ENCODE measurements at regions not wholly inside any gene's neighbourhood (a gene's known extent, or its start where the extent isn't known, plus 50 kb on each side); places are given as distances from the start of the nearest gene placed in this dataset.
"Not testable (repeated sequence)": the region's sequence is repeated elsewhere in the genome, so short reads cannot be mapped to it uniquely, and the experiment has no call there.

DNA sequence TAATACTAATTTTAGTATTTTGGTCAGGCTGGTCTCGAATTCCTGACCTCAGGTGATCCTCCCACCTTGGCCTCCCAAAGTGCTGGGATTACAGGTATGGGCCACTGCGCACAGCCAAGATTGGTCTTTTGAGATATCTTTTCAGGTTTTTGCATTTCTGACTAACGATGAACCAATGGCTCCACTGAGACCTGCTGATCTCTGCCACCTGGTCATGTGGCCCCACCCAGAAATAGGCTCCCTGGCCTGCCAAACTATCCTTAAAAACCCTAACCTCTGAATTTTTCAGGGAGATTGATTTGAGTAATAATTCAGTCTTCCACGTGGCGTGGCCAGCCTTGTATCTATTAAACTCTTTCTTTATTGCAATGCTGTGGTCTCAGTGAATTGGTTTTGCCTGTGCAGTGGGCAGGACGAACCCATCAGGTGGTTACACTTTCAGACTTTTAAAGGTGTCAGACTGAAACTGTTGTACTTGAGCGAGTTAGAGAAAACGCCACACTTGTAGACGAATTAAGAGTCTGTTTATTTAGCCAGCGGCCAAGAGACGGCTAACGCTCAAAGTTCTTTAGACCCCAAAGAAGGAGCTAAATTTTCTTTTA lies 85.8 kb upstream of the MSH6 start:
- no peak for TF ChIP-seq EZH2phosphoT487 (IDR thresholded peaks at IDR 0.05; ENCODE audit: borderline replicate concordance, low read length)
- TF ChIP-seq, protein P1, sequence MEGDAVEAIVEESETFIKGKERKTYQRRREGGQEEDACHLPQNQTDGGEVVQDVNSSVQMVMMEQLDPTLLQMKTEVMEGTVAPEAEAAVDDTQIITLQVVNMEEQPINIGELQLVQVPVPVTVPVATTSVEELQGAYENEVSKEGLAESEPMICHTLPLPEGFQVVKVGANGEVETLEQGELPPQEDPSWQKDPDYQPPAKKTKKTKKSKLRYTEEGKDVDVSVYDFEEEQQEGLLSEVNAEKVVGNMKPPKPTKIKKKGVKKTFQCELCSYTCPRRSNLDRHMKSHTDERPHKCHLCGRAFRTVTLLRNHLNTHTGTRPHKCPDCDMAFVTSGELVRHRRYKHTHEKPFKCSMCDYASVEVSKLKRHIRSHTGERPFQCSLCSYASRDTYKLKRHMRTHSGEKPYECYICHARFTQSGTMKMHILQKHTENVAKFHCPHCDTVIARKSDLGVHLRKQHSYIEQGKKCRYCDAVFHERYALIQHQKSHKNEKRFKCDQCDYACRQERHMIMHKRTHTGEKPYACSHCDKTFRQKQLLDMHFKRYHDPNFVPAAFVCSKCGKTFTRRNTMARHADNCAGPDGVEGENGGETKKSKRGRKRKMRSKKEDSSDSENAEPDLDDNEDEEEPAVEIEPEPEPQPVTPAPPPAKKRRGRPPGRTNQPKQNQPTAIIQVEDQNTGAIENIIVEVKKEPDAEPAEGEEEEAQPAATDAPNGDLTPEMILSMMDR (IDR thresholded peaks at IDR 0.05; ENCODE audit: low read depth, low read length, poor library complexity, severe bottlenecking) = no peak
- no peaks in the 10 kb centered on the region for H3K9me2 ChIP-seq (replicated peaks; ENCODE audit: control insufficient read depth, low read length)
- H3K79me2 ChIP-seq (ENCODE audit: control insufficient read depth, low read length) = peaks cover 78% of the 10 kb centered on the region
- peak overlapping the region; percentile 83 for H3K4me2 ChIP-seq (ENCODE audit: low read length)
- H3K4me1 ChIP-seq (ENCODE audit: control insufficient read depth, low read length) = peaks cover 73% of the 10 kb centered on the region
- H3K27ac ChIP-seq (ENCODE audit: low read depth, low read length) = peak overlapping the region; percentile 100
- peak overlapping the region; percentile 99 for H3K4me3 ChIP-seq (ENCODE audit: low read length)
- no peaks in the 10 kb centered on the region for H3K9me3 ChIP-seq (ENCODE audit: control insufficient read depth, insufficient read depth, low read length)
- no peaks in the 10 kb centered on the region for H3K27me3 ChIP-seq (ENCODE audit: control insufficient read depth, low read length)
- peaks cover 64% of the 10 kb centered on the region for H3K36me3 ChIP-seq (ENCODE audit: control insufficient read depth, low read length)
- H3F3A ChIP-seq (ENCODE audit: control insufficient read depth, insufficient read depth) = peaks cover 64% of the 10 kb centered on the region
- no peaks in the 10 kb centered on the region for H4K20me1 ChIP-seq (ENCODE audit: control insufficient read depth, insufficient read depth, low read depth, low read length)

DNA sequence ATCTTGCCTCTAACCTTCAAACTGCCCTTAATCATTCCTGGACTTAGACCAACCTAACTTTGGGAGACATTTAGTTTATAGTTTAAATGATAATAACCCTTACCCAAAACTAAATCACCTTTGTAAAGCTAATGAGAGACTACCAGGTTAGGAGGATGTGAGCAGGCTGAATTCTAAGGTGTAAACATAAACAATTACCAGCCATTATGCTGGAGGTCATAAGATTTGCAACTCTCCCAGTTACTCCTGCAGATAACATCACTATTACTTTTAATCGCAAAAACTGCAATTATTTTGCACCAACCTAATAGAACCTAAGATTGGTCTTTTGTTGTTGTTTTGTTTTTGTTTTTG lies 86.5 kb upstream of the MSH6 start:
- Histone ChIP-seq H3K9me2 (replicated peaks; ENCODE audit: control insufficient read depth, low read length) (no peaks in the 10 kb centered on the region), H3K9me3 (ENCODE audit: control insufficient read depth, insufficient read depth, low read length) (no peaks in the 10 kb centered on the region), H3K4me2 (ENCODE audit: low read length) (peak overlapping the region; percentile 83), H3K27me3 (ENCODE audit: control insufficient read depth, low read length) (no peaks in the 10 kb centered on the region), H3K27ac (ENCODE audit: low read depth, low read length) (peak overlapping the region; percentile 100), H3K4me3 (ENCODE audit: low read length) (peak overlapping the region; percentile 99), H4K20me1 (ENCODE audit: control insufficient read depth, insufficient read depth, low read depth, low read length) (no peaks in the 10 kb centered on the region), H3K36me3 (ENCODE audit: control insufficient read depth, low read length) (peaks cover 57% of the 10 kb centered on the region), H3K4me1 (ENCODE audit: control insufficient read depth, low read length) (peaks cover 73% of the 10 kb centered on the region), H3K79me2 (ENCODE audit: control insufficient read depth, low read length) (peaks cover 71% of the 10 kb centered on the region), H3F3A (ENCODE audit: control insufficient read depth, insufficient read depth) (peaks cover 66% of the 10 kb centered on the region)
- TF ChIP-seq EZH2phosphoT487 (IDR thresholded peaks at IDR 0.05; ENCODE audit: borderline replicate concordance, low read length) = no peak
- TF ChIP-seq, protein P1 (IDR thresholded peaks at IDR 0.05; ENCODE audit: low read depth, low read length, poor library complexity, severe bottlenecking) = no peak

DNA sequence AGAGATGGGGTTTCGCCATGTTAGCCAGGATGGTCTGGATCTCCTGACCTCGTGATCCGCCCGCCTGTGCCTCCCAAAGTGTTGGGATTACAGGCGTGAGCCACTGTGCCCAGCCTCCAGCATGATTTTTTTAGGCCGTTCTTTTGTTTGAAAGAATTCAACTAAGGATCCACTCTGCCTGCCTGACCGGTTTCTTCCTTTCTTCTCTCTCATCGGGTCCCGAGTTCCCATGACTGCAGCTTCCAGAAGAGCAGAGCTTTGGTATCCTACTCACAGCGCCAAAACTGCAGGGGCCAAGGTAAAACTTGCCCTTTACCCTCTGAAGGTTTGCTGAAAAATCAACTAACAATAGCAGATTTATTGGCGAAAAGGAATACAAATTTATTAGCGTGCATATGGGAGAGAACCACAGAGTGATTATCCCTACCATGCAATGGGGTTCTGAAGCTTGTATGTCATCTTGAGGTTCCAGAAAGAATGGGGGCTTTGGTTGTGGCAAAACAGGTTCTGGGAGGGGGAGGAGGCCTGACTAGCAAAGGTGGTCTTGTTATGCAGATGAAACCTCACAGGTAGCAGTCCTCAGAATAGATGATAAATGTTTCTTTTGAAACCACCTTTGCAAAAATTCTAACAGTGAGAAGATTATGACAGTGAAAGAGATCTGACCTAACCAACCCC lies 87.0 kb upstream of the MSH6 start:
- Histone ChIP-seq H3K79me2 (ENCODE audit: control insufficient read depth, low read length) (peaks cover 66% of the 10 kb centered on the region), H3K27ac (ENCODE audit: low read depth, low read length) (peak overlapping the region; percentile 100), H3K4me1 (ENCODE audit: control insufficient read depth, low read length) (peaks cover 73% of the 10 kb centered on the region), H3K4me3 (ENCODE audit: low read length) (peak overlapping the region; percentile 99), H3F3A (ENCODE audit: control insufficient read depth, insufficient read depth) (peaks cover 71% of the 10 kb centered on the region), H3K9me2 (replicated peaks; ENCODE audit: control insufficient read depth, low read length) (no peaks in the 10 kb centered on the region), H4K20me1 (ENCODE audit: control insufficient read depth, insufficient read depth, low read depth, low read length) (no peaks in the 10 kb centered on the region), H3K36me3 (ENCODE audit: control insufficient read depth, low read length) (peaks cover 52% of the 10 kb centered on the region), H3K27me3 (ENCODE audit: control insufficient read depth, low read length) (no peaks in the 10 kb centered on the region), H3K4me2 (ENCODE audit: low read length) (peak overlapping the region; percentile 83), H3K9me3 (ENCODE audit: control insufficient read depth, insufficient read depth, low read length) (no peaks in the 10 kb centered on the region)
- no peak for TF ChIP-seq EZH2phosphoT487 (IDR thresholded peaks at IDR 0.05; ENCODE audit: borderline replicate concordance, low read length)
- TF ChIP-seq, protein P1 (IDR thresholded peaks at IDR 0.05; ENCODE audit: low read depth, low read length, poor library complexity, severe bottlenecking) = no peak

DNA sequence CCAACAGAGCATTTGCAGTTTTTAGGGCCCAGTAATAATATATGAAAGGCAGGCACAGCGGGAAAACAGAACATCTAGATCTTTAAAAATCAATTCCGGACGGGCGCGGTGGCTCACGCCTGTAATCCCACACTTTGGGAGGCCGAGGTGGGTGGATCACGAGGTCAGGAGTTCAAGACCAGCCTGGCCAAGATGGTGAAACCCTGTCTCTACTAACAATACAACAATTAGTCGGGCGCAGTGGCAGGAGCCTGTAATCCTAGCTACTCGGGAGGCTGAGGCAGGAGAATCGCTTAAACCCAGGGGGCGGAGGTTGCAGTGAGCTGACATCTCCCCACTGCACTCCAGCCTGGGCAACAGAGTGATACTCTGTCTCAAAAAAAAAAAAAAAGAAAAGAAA lies 88.5 kb upstream of the MSH6 start:
- peak overlapping the region; percentile 83 for H3K4me2 ChIP-seq (ENCODE audit: low read length)
- peaks cover 73% of the 10 kb centered on the region for H3F3A ChIP-seq (ENCODE audit: control insufficient read depth, insufficient read depth)
- peaks cover 75% of the 10 kb centered on the region for H3K4me1 ChIP-seq (ENCODE audit: control insufficient read depth, low read length)
- H3K9me3 ChIP-seq (ENCODE audit: control insufficient read depth, insufficient read depth, low read length); H3K27me3 ChIP-seq (ENCODE audit: control insufficient read depth, low read length); H4K20me1 ChIP-seq (ENCODE audit: control insufficient read depth, insufficient read depth, low read depth, low read length); H3K9me2 ChIP-seq (replicated peaks; ENCODE audit: control insufficient read depth, low read length): not testable (repeated sequence)
- H3K36me3 ChIP-seq (ENCODE audit: control insufficient read depth, low read length) = peaks cover 38% of the 10 kb centered on the region
- peak overlapping the region; percentile 100 for H3K27ac ChIP-seq (ENCODE audit: low read depth, low read length)
- peak overlapping the region; percentile 99 for H3K4me3 ChIP-seq (ENCODE audit: low read length)
- H3K79me2 ChIP-seq (ENCODE audit: control insufficient read depth, low read length) = peaks cover 51% of the 10 kb centered on the region

DNA sequence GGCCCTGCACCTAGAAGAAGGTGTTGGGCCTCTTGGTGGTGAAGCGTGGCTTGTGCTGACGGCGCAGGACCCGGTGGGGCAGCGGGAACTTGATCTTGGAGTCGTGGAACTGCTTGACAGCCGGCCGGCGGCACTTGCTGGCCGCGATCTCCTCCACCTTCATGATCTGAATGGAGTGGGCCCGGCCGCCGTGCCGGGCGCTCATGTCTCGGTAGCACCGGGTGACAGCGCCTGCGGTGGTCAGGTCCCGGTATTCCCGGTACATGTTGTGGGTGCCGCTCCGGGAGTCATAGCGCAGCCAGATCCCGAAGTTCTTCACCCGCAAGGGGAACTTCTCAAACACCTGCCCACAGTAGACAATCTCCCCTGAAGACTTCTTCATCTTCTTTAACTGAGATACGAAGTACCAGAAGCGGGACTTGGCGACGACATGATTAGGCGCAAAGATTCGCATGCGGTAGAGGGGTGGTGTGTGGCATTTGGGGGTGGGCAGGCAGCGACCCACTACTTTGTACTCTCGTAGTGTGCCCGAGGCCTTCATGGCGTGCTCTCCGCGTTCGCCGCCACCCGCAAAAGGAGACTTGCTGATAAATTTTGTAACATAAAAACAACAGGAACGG lies 92.1 kb upstream of the MSH6 start:
- peak overlapping the region; percentile 56 for H3K4me3 ChIP-seq (ENCODE audit: low read length)
- not testable (repeated sequence) for H3K9me3 ChIP-seq (ENCODE audit: control insufficient read depth, insufficient read depth, low read length); H3K27me3 ChIP-seq (ENCODE audit: control insufficient read depth, low read length); H4K20me1 ChIP-seq (ENCODE audit: control insufficient read depth, insufficient read depth, low read depth, low read length); H3K9me2 ChIP-seq (replicated peaks; ENCODE audit: control insufficient read depth, low read length)
- peaks cover 72% of the 10 kb centered on the region for H3K4me1 ChIP-seq (ENCODE audit: control insufficient read depth, low read length)
- peaks cover 15% of the 10 kb centered on the region for H3K79me2 ChIP-seq (ENCODE audit: control insufficient read depth, low read length)
- H3K4me2 ChIP-seq (ENCODE audit: low read length) = peak overlapping the region; percentile 83
- peaks cover 58% of the 10 kb centered on the region for H3F3A ChIP-seq (ENCODE audit: control insufficient read depth, insufficient read depth)
- H3K36me3 ChIP-seq (ENCODE audit: control insufficient read depth, low read length) = peaks cover 11% of the 10 kb centered on the region
- peak overlapping the region; percentile 100 for H3K27ac ChIP-seq (ENCODE audit: low read depth, low read length)
